Astrocyte (in vitro differentiated cells and primary cell): ENCODE measurements at regions not wholly inside any gene's neighbourhood (a gene's known extent, or its start where the extent isn't known, plus 50 kb on each side); places are given as distances from the start of the nearest gene placed in this dataset.

Experiments
- DNase-seq: peaks from one replicate; pipeline ENCODE4 v3.0.0-alpha.2; 2010; ENCODE audit warnings: low read depth
- FAIRE-seq: peaks from 2 replicates; lab custom pipeline; 2011; peaks lifted over from hg19 to GRCh38; lab: Jason Lieb, UNC
- H2AFZ ChIP-seq: 2 replicates; pipeline ENCODE4 v1.6.0; 2012; ENCODE audit warnings: low read depth, low read length, inconsistent platforms
- H3K27ac ChIP-seq: 2 replicates; pipeline ENCODE4 v1.5.1; 2011; ENCODE audit warnings: low read depth, low read length, inconsistent platforms
- H3K27me3 ChIP-seq: 2 replicates; pipeline ENCODE4 v1.6.0; 2011; ENCODE audit warnings: low read length, inconsistent platforms; ENCODE audit not compliant: insufficient read depth
- H3K36me3 ChIP-seq: 2 replicates; pipeline ENCODE4 v1.5.1; 2011; ENCODE audit warnings: low read length, inconsistent platforms; ENCODE audit not compliant: insufficient read depth
- H3K4me1 ChIP-seq: 2 replicates; pipeline ENCODE4 v1.5.1; 2011; ENCODE audit warnings: low read length, inconsistent platforms; ENCODE audit not compliant: insufficient read depth
- H3K4me2 ChIP-seq: 2 replicates; pipeline ENCODE4 v1.6.0; 2012; ENCODE audit warnings: low read length, inconsistent platforms
- H3K4me3 ChIP-seq: 2 replicates; pipeline ENCODE4 v1.5.1; 2011; ENCODE audit warnings: low read depth, mild to moderate bottlenecking, low read length, inconsistent platforms; ENCODE audit not compliant: insufficient read depth
- H3K79me2 ChIP-seq: 2 replicates; pipeline ENCODE4 v1.6.0; 2012; ENCODE audit warnings: mild to moderate bottlenecking, low read length, inconsistent platforms; ENCODE audit not compliant: insufficient read depth
- H3K9ac ChIP-seq: 2 replicates; pipeline ENCODE4 v1.6.0; 2012; ENCODE audit warnings: mild to moderate bottlenecking, low read length, inconsistent platforms
- H3K9me3 ChIP-seq: 2 replicates; pipeline ENCODE4 v1.5.1; 2012; ENCODE audit warnings: low read depth, mild to moderate bottlenecking, low read length, inconsistent platforms; ENCODE audit not compliant: insufficient read depth
- H4K20me1 ChIP-seq: 2 replicates; pipeline ENCODE4 v1.6.0; 2012; ENCODE audit warnings: low read length, inconsistent platforms; ENCODE audit not compliant: insufficient read depth
- H3K27ac Mint-ChIP-seq: one replicate; pipeline ENCODE4 v1.8.0; 2021; ENCODE audit warnings: mild to moderate bottlenecking, mixed read lengths; ENCODE audit not compliant: unreplicated experiment
- H3K27me3 Mint-ChIP-seq: one replicate; pipeline ENCODE4 v1.8.0; 2021; ENCODE audit warnings: low read depth, mixed read lengths; ENCODE audit not compliant: unreplicated experiment
- H3K36me3 Mint-ChIP-seq: one replicate; pipeline ENCODE4 v1.8.0; 2021; ENCODE audit warnings: low read depth, mixed read lengths; ENCODE audit not compliant: unreplicated experiment
- H3K4me1 Mint-ChIP-seq: one replicate; pipeline ENCODE4 v1.8.0; 2021; ENCODE audit warnings: low read depth, mixed read lengths; ENCODE audit not compliant: unreplicated experiment
- H3K4me3 Mint-ChIP-seq: one replicate; pipeline ENCODE4 v1.8.0; 2021; ENCODE audit warnings: mild to moderate bottlenecking, moderate library complexity, mixed read lengths; ENCODE audit not compliant: unreplicated experiment
- H3K9me3 Mint-ChIP-seq: one replicate; pipeline ENCODE4 v1.8.0; 2021; ENCODE audit warnings: mild to moderate bottlenecking, mixed read lengths; ENCODE audit not compliant: unreplicated experiment
- CTCF ChIP-seq: IDR thresholded peaks from 2 replicates; pipeline ENCODE4 v1.5.1; 2011; ENCODE audit warnings: low read depth, mild to moderate bottlenecking, inconsistent platforms, low read length, moderate library complexity; ENCODE audit not compliant: insufficient read depth
- EZH2 ChIP-seq: IDR thresholded peaks from 2 replicates; pipeline ENCODE4 v1.6.1; 2012; ENCODE audit warnings: mild to moderate bottlenecking, low read length, inconsistent platforms; ENCODE audit not compliant: insufficient read depth

GRCh38 chr22:48961705-48962104 lies 866.0 kb downstream of the BRD1 start:
- no peak overlapping the region for H3K9ac ChIP-seq
- no peak overlapping the region for H3K4me3 Mint-ChIP-seq
- no peaks in the 10 kb centered on the region for H4K20me1 ChIP-seq
- H3K9me3 Mint-ChIP-seq, result no peaks in the 10 kb centered on the region
- H3K27me3 Mint-ChIP-seq, result peaks cover 10% of the 10 kb centered on the region
- no peaks in the 10 kb centered on the region for H3K36me3 ChIP-seq
- peaks cover 15% of the 10 kb centered on the region for H3K4me1 Mint-ChIP-seq
- no peak overlapping the region for H3K27ac ChIP-seq
- H3K27ac Mint-ChIP-seq, result peak overlapping the region; percentile 85
- TF ChIP-seq CTCF (no peak), EZH2 (no peak)
- H3K36me3 Mint-ChIP-seq, result peaks cover 2% of the 10 kb centered on the region
- no peak overlapping the region for H3K4me2 ChIP-seq
- H3K4me1 ChIP-seq, result no peaks in the 10 kb centered on the region
- no peak for FAIRE-seq
- DNase-seq, result no peak
- peaks cover 4% of the 10 kb centered on the region for H3K9me3 ChIP-seq
- H3K79me2 ChIP-seq, result no peaks in the 10 kb centered on the region
- H3K27me3 ChIP-seq, result no peaks in the 10 kb centered on the region
- no peak overlapping the region for H2AFZ ChIP-seq
- H3K4me3 ChIP-seq, result no peak overlapping the region

GRCh38 chr22:48960980-48961660 lies 866.6 kb downstream of the BRD1 start:
- no peak for FAIRE-seq
- peak overlapping the region; percentile 40 for H3K4me3 Mint-ChIP-seq
- Histone ChIP-seq H3K4me1 (no peaks in the 10 kb centered on the region), H3K27ac (no peak overlapping the region), H3K79me2 (no peaks in the 10 kb centered on the region), H3K4me2 (peak overlapping the region; percentile 15), H4K20me1 (no peaks in the 10 kb centered on the region), H3K9me3 (peaks cover 7% of the 10 kb centered on the region), H2AFZ (no peak overlapping the region), H3K9ac (no peak overlapping the region), H3K4me3 (no peak overlapping the region), H3K27me3 (no peaks in the 10 kb centered on the region), H3K36me3 (no peaks in the 10 kb centered on the region)
- DNase-seq, result no peak
- peaks cover 15% of the 10 kb centered on the region for H3K4me1 Mint-ChIP-seq
- no peaks in the 10 kb centered on the region for H3K9me3 Mint-ChIP-seq
- TF ChIP-seq CTCF, result no peak
- peaks cover 12% of the 10 kb centered on the region for H3K27me3 Mint-ChIP-seq
- H3K36me3 Mint-ChIP-seq, result peaks cover 2% of the 10 kb centered on the region
- peak overlapping the region; percentile 85 for H3K27ac Mint-ChIP-seq

- Histone ChIP-seq H2AFZ (no peak overlapping the region), H3K4me3 (no peak overlapping the region), H3K4me2 (no peak overlapping the region), H3K27ac (no peak overlapping the region), H3K4me1 (no peaks in the 10 kb centered on the region), H3K9me3 (peaks cover 7% of the 10 kb centered on the region), H3K36me3 (no peaks in the 10 kb centered on the region), H3K27me3 (no peaks in the 10 kb centered on the region), H4K20me1 (no peaks in the 10 kb centered on the region), H3K79me2 (no peaks in the 10 kb centered on the region), H3K9ac (no peak overlapping the region)
- no peak for DNase-seq
- Mint-ChIP-seq H3K36me3 (peaks cover 2% of the 10 kb centered on the region), H3K9me3 (no peaks in the 10 kb centered on the region), H3K4me3 (no peak overlapping the region), H3K4me1 (peaks cover 15% of the 10 kb centered on the region), H3K27me3 (peaks cover 13% of the 10 kb centered on the region), H3K27ac (peak overlapping the region; percentile 85)
- no peak for FAIRE-seq
- TF ChIP-seq EZH2, result no peak
- TF ChIP-seq CTCF, result no peak
These were observed 867.1 kb downstream of the BRD1 start for GRCh38 chr22:48960576-48960975.
